ENCODE measurements at regions not wholly inside any gene's neighbourhood (a gene's known extent, or its start where the extent isn't known, plus 50 kb on each side); places are given as distances from the start of the nearest gene placed in this dataset.

GRCh38 chr12:71005166-71005565, 84.6 kb upstream of the PTPRR start:
- DNase-seq (ENCODE audit: low spot score) = no peak
- ATAC-seq (ENCODE audit: low FRiP score) = no peak
- TF ChIP-seq, protein P1, sequence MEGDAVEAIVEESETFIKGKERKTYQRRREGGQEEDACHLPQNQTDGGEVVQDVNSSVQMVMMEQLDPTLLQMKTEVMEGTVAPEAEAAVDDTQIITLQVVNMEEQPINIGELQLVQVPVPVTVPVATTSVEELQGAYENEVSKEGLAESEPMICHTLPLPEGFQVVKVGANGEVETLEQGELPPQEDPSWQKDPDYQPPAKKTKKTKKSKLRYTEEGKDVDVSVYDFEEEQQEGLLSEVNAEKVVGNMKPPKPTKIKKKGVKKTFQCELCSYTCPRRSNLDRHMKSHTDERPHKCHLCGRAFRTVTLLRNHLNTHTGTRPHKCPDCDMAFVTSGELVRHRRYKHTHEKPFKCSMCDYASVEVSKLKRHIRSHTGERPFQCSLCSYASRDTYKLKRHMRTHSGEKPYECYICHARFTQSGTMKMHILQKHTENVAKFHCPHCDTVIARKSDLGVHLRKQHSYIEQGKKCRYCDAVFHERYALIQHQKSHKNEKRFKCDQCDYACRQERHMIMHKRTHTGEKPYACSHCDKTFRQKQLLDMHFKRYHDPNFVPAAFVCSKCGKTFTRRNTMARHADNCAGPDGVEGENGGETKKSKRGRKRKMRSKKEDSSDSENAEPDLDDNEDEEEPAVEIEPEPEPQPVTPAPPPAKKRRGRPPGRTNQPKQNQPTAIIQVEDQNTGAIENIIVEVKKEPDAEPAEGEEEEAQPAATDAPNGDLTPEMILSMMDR (IDR thresholded peaks at IDR 0.05) = no peak

DNA sequence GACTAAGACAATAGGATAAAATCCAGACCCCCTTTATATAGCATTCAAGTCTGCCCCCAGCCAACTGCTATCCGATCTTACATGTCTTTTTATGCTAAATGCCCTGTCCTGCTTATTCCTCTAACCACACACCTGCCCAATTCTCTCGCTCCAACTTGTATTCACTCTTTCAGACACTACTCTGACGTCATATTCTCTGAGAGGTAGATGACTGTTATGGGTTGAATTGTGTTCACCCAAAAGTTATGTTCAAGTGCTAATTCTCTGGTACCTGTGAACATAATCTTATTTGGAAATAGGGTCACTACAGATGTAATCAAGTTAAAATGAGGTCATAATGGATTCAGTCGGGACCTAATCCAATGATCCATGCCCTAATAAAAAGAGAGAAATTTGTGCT, 84.0 kb upstream of the PTPRR start:
- TF ChIP-seq, protein P1 (IDR thresholded peaks at IDR 0.05) = no peak
- no peak for ATAC-seq (ENCODE audit: low FRiP score)
- no peak for DNase-seq (ENCODE audit: low spot score)

- TF ChIP-seq, protein P1 (IDR thresholded peaks at IDR 0.05) = no peak
Measured at GRCh38 chr12:71000748-71001147, 80.2 kb upstream of the PTPRR start.

DNA sequence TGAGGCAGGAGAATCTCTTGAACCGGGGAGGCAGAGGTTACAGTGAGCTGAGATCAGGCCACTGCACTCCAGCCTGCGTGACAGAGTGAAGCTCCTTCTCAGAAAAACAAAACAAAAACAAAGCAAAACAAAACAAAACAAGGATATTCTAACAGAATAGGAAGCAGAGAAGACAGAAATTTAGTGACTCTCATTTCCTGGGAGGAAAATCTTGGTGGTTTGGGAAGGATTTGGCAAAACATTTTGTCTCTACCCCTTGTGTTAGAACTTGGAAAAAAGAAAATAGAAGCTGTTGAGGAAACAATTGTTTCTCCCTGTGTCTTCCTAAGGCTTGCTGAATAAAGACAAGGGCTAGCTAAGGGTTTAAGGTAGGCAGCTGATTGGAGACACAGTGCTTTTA, 79.7 kb upstream of the PTPRR start:
- TF ChIP-seq, protein P1 (IDR thresholded peaks at IDR 0.05) = no peak
- ATAC-seq (ENCODE audit: low FRiP score) = no peak
- DNase-seq (ENCODE audit: low spot score) = no peak

More at GRCh38 chr12:71000748-71001147, 80.2 kb upstream of the PTPRR start:
- ATAC-seq (ENCODE audit: low FRiP score) (no peak), DNase-seq (ENCODE audit: low spot score) (no peak)

- TF ChIP-seq, protein P1 (IDR thresholded peaks at IDR 0.05) = no peak
- ATAC-seq (ENCODE audit: low FRiP score) = peak; percentile 72
- no peak for DNase-seq (ENCODE audit: low spot score)
Measured at GRCh38 chr12:70994217-70994788, 73.8 kb upstream of the PTPRR start.

GRCh38 chr12:70989232-70989631, 68.7 kb upstream of the PTPRR start:
- ATAC-seq (ENCODE audit: low FRiP score) (no peak), DNase-seq (ENCODE audit: low spot score) (no peak)
- TF ChIP-seq, protein P1 (IDR thresholded peaks at IDR 0.05) = no peak

GRCh38 chr12:70985850-70986249, 65.3 kb upstream of the PTPRR start:
- DNase-seq (ENCODE audit: low spot score) = no peak
- TF ChIP-seq, protein P1 (IDR thresholded peaks at IDR 0.05) = no peak
- no peak for ATAC-seq (ENCODE audit: low FRiP score)
